Tibial nerve (tissue), 4 donors: ENCODE measurements at regions not wholly inside any gene's neighbourhood (a gene's known extent, or its start where the extent isn't known, plus 50 kb on each side); places are given as distances from the start of the nearest gene placed in this dataset.

Experiments used
- DNase-seq, 2 donors: peaks; one replicate each; pipeline ENCODE4 v3.0.0-alpha.2; 2019; ENCODE audit warnings: low spot score in 2 of 2
- H3K27ac ChIP-seq, 4 donors: fragments of 200-600 bp; sonication (generic) in 3 of 4; one replicate each; pipeline ENCODE4 v1.5.1; 2017 to 2019; ENCODE audit warnings: mild to moderate bottlenecking in 1 of 4
- H3K27me3 ChIP-seq, 2 donors: fragments of 200-600 bp; sonication (generic) in 1 of 2; one replicate each; pipeline versions ENCODE4 v1.5.1 to v1.6.0; 2017 to 2019
- H3K36me3 ChIP-seq, 3 donors: fragments of 200-600 bp; sonication (generic); one replicate each; pipeline ENCODE4 v1.5.1; 2018 to 2019
- H3K4me1 ChIP-seq, 4 donors: fragments of 200-600 bp; sonication (generic) in 3 of 4; one replicate each; pipeline ENCODE4 v1.5.1; 2017 to 2019
- H3K4me3 ChIP-seq, 4 donors: fragments of 200-600 bp; sonication (generic) in 3 of 4; one replicate each; pipeline ENCODE4 v1.5.1; 2017 to 2019; ENCODE audit warnings: mild to moderate bottlenecking in 1 of 4, moderate library complexity in 1 of 4
- H3K9me3 ChIP-seq, 4 donors: fragments of 200-600 bp; sonication (generic) in 3 of 4; one replicate each; pipeline ENCODE4 v1.5.1; 2017 to 2019
- EP300 ChIP-seq, 2 donors: sonication (generic); formaldehyde crosslinking; IDR thresholded peaks; one replicate each; pipeline ENCODE4 v1.6.1; 2017; ENCODE audit warnings: antibody characterized with exemption in 2 of 2, mild to moderate bottlenecking in 1 of 2
- POLR2A ChIP-seq, 2 donors: fragments of 450-650 bp; IDR thresholded peaks; one replicate each; pipeline ENCODE4 v1.6.1; 2017; ENCODE audit warnings: antibody characterized with exemption in 2 of 2, mild to moderate bottlenecking in 2 of 2, moderate library complexity in 2 of 2
- whole genome bisulfite sequencing, 2 donors: methylation state at CpG; one replicate each; pipeline ENCODE4 v1.1.5; 2018; 5-methylcytosine and 5-hydroxymethylcytosine counted together
- TF ChIP-seq, protein P1 (sequence below), 5 experiments: fragments of 200-600 bp in 3 of 5; fragments of 450-650 bp in 2 of 5; sonication (generic) in 3 of 5; IDR thresholded peaks; one replicate each; pipeline ENCODE4 v1.5.1; 2016 to 2019; ENCODE audit warnings: antibody characterized with exemption in 5 of 5, mild to moderate bottlenecking in 3 of 5, moderate library complexity in 2 of 5

DNA sequence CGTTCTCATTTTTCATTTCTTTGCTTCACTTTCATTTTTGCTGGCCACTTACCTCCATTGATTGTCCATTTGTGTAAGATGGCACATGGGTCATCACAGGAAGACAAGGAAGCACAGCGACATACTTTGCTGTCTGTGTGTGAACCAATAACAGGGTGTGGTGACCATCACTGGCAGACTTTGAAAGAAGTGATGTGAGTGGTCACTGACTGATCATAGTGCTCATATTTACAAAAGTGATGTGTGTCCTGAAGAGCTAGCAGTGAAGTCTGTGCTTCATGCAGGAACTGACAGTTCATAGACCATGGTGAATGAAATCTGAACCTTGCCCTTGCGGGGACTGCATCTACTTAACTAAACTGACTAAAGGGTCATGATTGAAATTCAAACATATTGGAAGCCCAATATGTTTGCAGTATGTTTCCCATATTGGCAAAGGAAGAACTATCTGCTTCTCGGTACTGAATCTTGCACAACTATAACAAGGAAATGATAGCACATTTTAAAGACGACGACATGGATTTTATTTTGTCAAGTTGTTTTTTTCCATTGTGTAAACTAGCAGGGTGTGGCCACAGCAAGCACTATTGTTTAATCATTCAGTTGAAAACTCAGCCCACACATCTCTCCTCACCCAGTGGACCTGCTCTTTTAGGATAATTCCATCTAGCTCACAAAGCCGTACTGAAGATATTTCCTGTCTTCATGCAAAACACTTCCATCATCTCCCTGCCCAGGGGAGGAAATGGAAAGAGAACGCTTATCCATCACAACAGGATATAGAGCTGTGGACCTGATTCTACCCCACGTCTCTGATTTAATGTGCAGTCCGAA is 232.0 kb upstream of the ANKRD55 start:
- Histone ChIP-seq H3K9me3 (no peaks in the 10 kb centered on the region), H3K4me3 (no peak overlapping the region), H3K4me1 (peaks cover 0 to 24% (median 5%) of the 10 kb centered on the region in 4 donors), H3K36me3 (no peaks in the 10 kb centered on the region), H3K27me3 (no peaks in the 10 kb centered on the region), H3K27ac (no peak overlapping the region)
- WGBS, 2 donors, result 56 to 60% methylated on average over 10 of the region's 10 CpGs
- DNase-seq, result no peak
- TF ChIP-seq, protein P1, sequence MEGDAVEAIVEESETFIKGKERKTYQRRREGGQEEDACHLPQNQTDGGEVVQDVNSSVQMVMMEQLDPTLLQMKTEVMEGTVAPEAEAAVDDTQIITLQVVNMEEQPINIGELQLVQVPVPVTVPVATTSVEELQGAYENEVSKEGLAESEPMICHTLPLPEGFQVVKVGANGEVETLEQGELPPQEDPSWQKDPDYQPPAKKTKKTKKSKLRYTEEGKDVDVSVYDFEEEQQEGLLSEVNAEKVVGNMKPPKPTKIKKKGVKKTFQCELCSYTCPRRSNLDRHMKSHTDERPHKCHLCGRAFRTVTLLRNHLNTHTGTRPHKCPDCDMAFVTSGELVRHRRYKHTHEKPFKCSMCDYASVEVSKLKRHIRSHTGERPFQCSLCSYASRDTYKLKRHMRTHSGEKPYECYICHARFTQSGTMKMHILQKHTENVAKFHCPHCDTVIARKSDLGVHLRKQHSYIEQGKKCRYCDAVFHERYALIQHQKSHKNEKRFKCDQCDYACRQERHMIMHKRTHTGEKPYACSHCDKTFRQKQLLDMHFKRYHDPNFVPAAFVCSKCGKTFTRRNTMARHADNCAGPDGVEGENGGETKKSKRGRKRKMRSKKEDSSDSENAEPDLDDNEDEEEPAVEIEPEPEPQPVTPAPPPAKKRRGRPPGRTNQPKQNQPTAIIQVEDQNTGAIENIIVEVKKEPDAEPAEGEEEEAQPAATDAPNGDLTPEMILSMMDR (IDR thresholded peaks at IDR 0.05), result no peak
- TF ChIP-seq EP300 (IDR thresholded peaks at IDR 0.05), result no peak
- TF ChIP-seq POLR2A (IDR thresholded peaks at IDR 0.05), result no peak

DNA sequence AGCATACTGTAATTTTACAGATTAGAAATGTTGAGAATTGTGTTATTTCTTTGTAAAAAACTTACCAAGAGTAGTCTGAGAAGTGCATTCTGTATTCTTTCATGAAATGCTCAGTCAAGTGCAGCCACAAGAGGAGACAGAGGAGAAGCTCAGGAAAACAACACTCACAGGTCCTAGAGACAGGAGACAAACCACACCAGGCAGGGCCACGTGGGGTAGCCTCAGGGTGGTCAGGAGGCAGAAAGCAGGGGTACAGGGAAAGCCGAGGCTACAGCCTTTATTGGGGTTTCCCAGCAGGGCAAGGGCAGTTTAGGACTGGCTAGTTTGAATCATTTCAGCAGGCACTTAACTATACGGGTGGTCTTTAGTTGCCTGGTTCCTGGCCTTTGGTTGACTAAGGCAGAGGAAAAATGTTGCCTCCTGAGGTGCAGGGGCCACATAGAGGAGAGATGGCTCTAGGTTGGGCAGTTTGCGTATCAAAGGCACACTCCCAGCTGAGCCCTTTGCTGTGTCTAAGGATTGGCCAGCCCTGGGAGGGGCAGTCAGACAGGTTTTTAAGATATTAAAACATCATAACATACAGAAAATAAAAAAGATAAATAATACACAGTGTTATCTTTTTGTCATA is 230.9 kb upstream of the ANKRD55 start:
- Histone ChIP-seq H3K27ac (no peak overlapping the region), H3K27me3 (no peaks in the 10 kb centered on the region), H3K4me1 (peaks cover 0 to 28% (median 5%) of the 10 kb centered on the region in 4 donors), H3K9me3 (no peaks in the 10 kb centered on the region), H3K4me3 (no peak overlapping the region), H3K36me3 (no peaks in the 10 kb centered on the region)
- DNase-seq, result no peak
- TF ChIP-seq, protein P1 (IDR thresholded peaks at IDR 0.05), result no peak
- TF ChIP-seq EP300 (IDR thresholded peaks at IDR 0.05) (no peak), POLR2A (IDR thresholded peaks at IDR 0.05) (no peak)
- 77 to 85% methylated on average over 4 of the region's 4 CpGs for WGBS, 2 donors

DNA sequence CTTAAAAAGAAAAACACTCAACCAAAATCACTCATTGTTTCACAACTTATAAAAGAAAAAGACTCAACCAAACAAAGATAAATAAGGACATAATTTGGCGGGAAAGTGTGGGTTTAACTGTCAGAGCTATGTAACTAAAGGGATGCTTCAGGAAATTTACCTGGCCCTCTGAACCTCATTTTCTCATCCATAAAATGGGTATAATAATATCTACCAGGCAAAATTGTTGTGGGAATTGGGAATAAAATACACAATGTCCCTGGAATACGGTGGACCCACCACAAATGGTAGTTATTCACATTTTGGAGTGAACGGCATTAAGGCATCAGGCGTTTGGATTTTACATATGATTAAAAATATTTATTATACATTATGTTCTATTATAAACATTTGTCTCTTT is 228.5 kb upstream of the ANKRD55 start:
- Histone ChIP-seq H3K27ac (no peak overlapping the region), H3K27me3 (no peaks in the 10 kb centered on the region), H3K9me3 (no peaks in the 10 kb centered on the region), H3K4me1 (peaks cover 0 to 34% (median 5%) of the 10 kb centered on the region in 4 donors), H3K4me3 (no peak overlapping the region), H3K36me3 (no peaks in the 10 kb centered on the region)
- 97 to 98% methylated on average over 4 of the region's 4 CpGs for WGBS, 2 donors
- no peak for DNase-seq
- TF ChIP-seq POLR2A (IDR thresholded peaks at IDR 0.05), result no peak
- TF ChIP-seq, protein P1 (IDR thresholded peaks at IDR 0.05), result no peak
- no peak for TF ChIP-seq EP300 (IDR thresholded peaks at IDR 0.05)

DNA sequence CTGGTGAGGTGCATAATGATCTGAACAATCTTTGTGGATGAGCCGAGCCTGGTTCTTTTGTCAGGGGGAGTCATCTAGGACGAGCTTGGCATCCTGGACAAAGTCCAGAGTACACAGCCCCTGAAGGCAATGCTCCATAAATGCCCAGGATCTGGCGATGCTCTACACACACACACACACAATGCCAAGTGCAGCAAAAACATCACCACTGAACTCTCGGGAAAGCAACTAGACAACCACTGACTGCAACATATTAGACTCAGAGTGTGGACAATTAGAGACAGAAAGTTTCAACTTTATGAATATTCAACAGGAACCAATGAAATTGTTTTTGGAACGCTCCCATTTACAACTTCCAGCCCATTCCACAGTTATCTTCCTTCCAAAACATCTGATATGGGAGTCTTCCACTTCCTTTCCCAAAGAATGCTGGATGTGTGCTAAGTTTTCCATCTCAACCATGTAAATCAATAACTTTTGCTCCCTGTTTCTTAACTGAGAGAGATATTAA is 227.6 kb upstream of the ANKRD55 start:
- WGBS, 2 donors, result 25 to 34% methylated on average over 5 of the region's 5 CpGs
- Histone ChIP-seq H3K4me3 (no peak overlapping the region), H3K9me3 (no peaks in the 10 kb centered on the region), H3K36me3 (no peaks in the 10 kb centered on the region), H3K27ac (no peak overlapping the region), H3K4me1 (peaks cover 0 to 30% (median 5%) of the 10 kb centered on the region in 4 donors), H3K27me3 (no peaks in the 10 kb centered on the region)
- no peak for DNase-seq
- TF ChIP-seq, protein P1 (IDR thresholded peaks at IDR 0.05), result no peak
- TF ChIP-seq EP300 (IDR thresholded peaks at IDR 0.05), result no peak
- TF ChIP-seq POLR2A (IDR thresholded peaks at IDR 0.05), result no peak

DNA sequence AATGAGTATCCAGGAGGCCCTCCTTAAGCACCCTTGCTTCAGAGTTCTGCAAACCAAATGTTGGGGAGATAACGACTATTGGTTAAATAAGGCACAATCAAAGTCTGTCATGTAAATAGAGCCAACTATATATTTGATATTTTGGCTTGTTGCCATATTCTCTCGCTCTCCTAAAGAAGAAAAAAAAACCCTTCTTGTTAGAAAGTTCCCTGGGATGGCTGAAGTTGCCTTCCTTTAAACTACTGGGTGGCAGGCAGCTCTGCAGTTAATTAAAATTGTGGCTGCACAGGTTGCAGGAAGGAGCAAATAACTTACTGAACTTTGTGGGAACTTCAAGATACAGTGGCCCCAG is 227.0 kb upstream of the ANKRD55 start:
- no peak overlapping the region for H3K27ac ChIP-seq
- TF ChIP-seq EP300 (IDR thresholded peaks at IDR 0.05), result no peak
- no peak for TF ChIP-seq POLR2A (IDR thresholded peaks at IDR 0.05)
- TF ChIP-seq, protein P1 (IDR thresholded peaks at IDR 0.05), result no peak
- H3K27me3 ChIP-seq, result no peaks in the 10 kb centered on the region
- no peak for DNase-seq
- peaks cover 0 to 24% (median 5%) of the 10 kb centered on the region in 4 donors for H3K4me1 ChIP-seq
- H3K4me3 ChIP-seq, result no peak overlapping the region
- no peaks in the 10 kb centered on the region for H3K9me3 ChIP-seq
- no peaks in the 10 kb centered on the region for H3K36me3 ChIP-seq
- WGBS, 2 donors, result 37 to 39% methylated on average over 2 of the region's 2 CpGs
